GM12878 (cell line): ENCODE measurements at regions not wholly inside any gene's neighbourhood (a gene's known extent, or its start where the extent isn't known, plus 50 kb on each side); places are given as distances from the start of the nearest gene placed in this dataset.

Experiments used
- ATAC-seq: fragments of 200-7000 bp; cut with Tn5 transposase; 3 replicates; pipeline ENCODE4 v1.9.1; 2020; ENCODE audit warnings: mild to moderate bottlenecking, moderate library complexity
- BruUV-seq: library from RNA; stranded (reverse); fragments of 400-500 nt; replicated peaks from 2 replicates; lab custom pipeline; 2021; lab: Mats Ljungman, UMichigan
- CTCF ChIA-PET: fragments of 300-600 bp; sonication (Branson Sonifier 250); formaldehyde crosslinking; extraction: SDS; loops from one replicate; lab custom pipeline; 2021; ENCODE audit warnings: inconsistent platforms; lab: Yijun Ruan, JAX
- POLR2A ChIA-PET: fragments of 350-600 bp; formaldehyde crosslinking; extraction: SDS; loops from one replicate; lab custom pipeline; 2021; ENCODE audit warnings: inconsistent platforms; lab: Charles Lee
- RAD21 ChIA-PET: fragments of 300-600 bp; sonication (Branson Sonifier 250); formaldehyde crosslinking; loops from one replicate; lab custom pipeline; 2023; ENCODE audit warnings: antibody characterized with exemption; ENCODE audit not compliant: unreplicated experiment; lab: Charles Lee
- SMC1A ChIA-PET: fragments of 300-600 bp; sonication (Branson Sonifier 250); formaldehyde crosslinking; loops from one replicate; lab custom pipeline; 2023; ENCODE audit not compliant: unreplicated experiment, uncharacterized antibody; lab: Charles Lee
- DNase-seq: peaks from one replicate; pipeline ENCODE4 v3.0.0-alpha.2; 2011; ENCODE audit warnings: low read depth, low spot score
- FAIRE-seq: peaks from 3 replicates; lab custom pipeline; 2011; peaks lifted over from hg19 to GRCh38; lab: Jason Lieb, UNC
- H2AFZ ChIP-seq: 2 replicates; pipeline ENCODE4 v1.6.0; 2011; ENCODE audit warnings: low read depth, low read length, control low read depth; ENCODE audit not compliant: control insufficient read depth
- H3K27ac ChIP-seq: 2 replicates; pipeline ENCODE4 v1.5.1; 2011; ENCODE audit warnings: control low read depth; ENCODE audit not compliant: control insufficient read depth, insufficient read depth
- H3K27me3 ChIP-seq, 2 experiments: replicated peaks in 1 of 2; 2 replicates each; pipeline versions ENCODE4 v1.6.0 to v1.6.1; 2011; ENCODE audit warnings: low read length in 1 of 2; ENCODE audit not compliant: control insufficient read depth in 2 of 2, insufficient read depth in 2 of 2
- H3K36me3 ChIP-seq, 2 experiments: 2 replicates each; pipeline ENCODE4 v1.5.1; 2011; ENCODE audit warnings: low read length in 1 of 2; ENCODE audit not compliant: control insufficient read depth in 2 of 2, insufficient read depth in 2 of 2
- H3K4me1 ChIP-seq: 2 replicates; pipeline ENCODE4 v1.6.1; 2011; ENCODE audit warnings: mild to moderate bottlenecking, low read length, moderate library complexity, mixed read lengths; ENCODE audit not compliant: control insufficient read depth, insufficient read depth
- H3K4me2 ChIP-seq: 2 replicates; pipeline ENCODE4 v1.6.0; 2011; ENCODE audit warnings: control low read depth; ENCODE audit not compliant: control insufficient read depth, insufficient read depth
- H3K4me3 ChIP-seq: fragments of 200-600 bp; sonication (generic); 2 replicates; pipeline ENCODE4 v1.5.1; 2016
- H3K79me2 ChIP-seq: 2 replicates; pipeline ENCODE4 v1.6.0; 2011; ENCODE audit warnings: low read length; ENCODE audit not compliant: control insufficient read depth, insufficient read depth
- H3K9ac ChIP-seq: 2 replicates; pipeline ENCODE4 v1.8.0; 2011; ENCODE audit warnings: low read length, control low read depth, mixed read lengths; ENCODE audit not compliant: control insufficient read depth, insufficient read depth
- H3K9me3 ChIP-seq: replicated peaks from 3 replicates; pipeline ENCODE4 v1.5.1; 2011; ENCODE audit warnings: mild to moderate bottlenecking, low read length; ENCODE audit not compliant: control insufficient read depth, insufficient read depth
- H4K20me1 ChIP-seq: 2 replicates; pipeline ENCODE4 v1.6.0; 2011; ENCODE audit not compliant: control insufficient read depth, insufficient read depth
- BRCA1 ChIP-seq: IDR thresholded peaks from 2 replicates; pipeline ENCODE4 v1.6.1; 2011; ENCODE audit warnings: low read depth, low read length, improper control_type of control experiment
- CBFB ChIP-seq: IDR thresholded peaks from 2 replicates; pipeline ENCODE4 v1.6.1; 2016; ENCODE audit warnings: antibody characterized with exemption, low read depth
- CREB1 ChIP-seq: IDR thresholded peaks from 2 replicates; pipeline ENCODE4 v1.6.1; 2012; ENCODE audit warnings: low read depth, mild to moderate bottlenecking, inconsistent platforms
- IRF4 ChIP-seq: IDR thresholded peaks from 2 replicates; pipeline ENCODE4 v1.6.1; 2011; ENCODE audit warnings: low read depth, low read length
- JUND ChIP-seq: IDR thresholded peaks from 2 replicates; pipeline ENCODE4 v1.6.1; 2012; ENCODE audit warnings: low read depth, mild to moderate bottlenecking, low read length, improper control_type of control experiment, moderate library complexity
- MEF2A ChIP-seq: IDR thresholded peaks from 2 replicates; pipeline ENCODE4 v1.6.1; 2011; ENCODE audit warnings: low read depth, mild to moderate bottlenecking, low read length, moderate library complexity; ENCODE audit not compliant: insufficient read depth
- MTA3 ChIP-seq: IDR thresholded peaks from 2 replicates; pipeline ENCODE4 v1.6.1; 2012; ENCODE audit warnings: low read length, inconsistent platforms, borderline replicate concordance
- MXI1 ChIP-seq: fragments of 150-350 bp; IDR thresholded peaks from 2 replicates; pipeline ENCODE4 v1.6.1; 2011; ENCODE audit warnings: low read depth, mild to moderate bottlenecking, inconsistent platforms, low read length, improper control_type of control experiment
- NFYB ChIP-seq: IDR thresholded peaks from 2 replicates; pipeline ENCODE4 v1.6.1; 2011; ENCODE audit warnings: low read depth, mild to moderate bottlenecking, low read length, improper control_type of control experiment, moderate library complexity; ENCODE audit not compliant: insufficient read depth
- RELB ChIP-seq: fragments of 450-650 bp; IDR thresholded peaks from 2 replicates; pipeline ENCODE4 v1.6.1; 2017; ENCODE audit warnings: low read depth, mild to moderate bottlenecking, moderate library complexity
- SMAD5 ChIP-seq: IDR thresholded peaks from 2 replicates; pipeline ENCODE4 v1.6.1; 2016; ENCODE audit warnings: antibody characterized with exemption, low read depth
- SPI1 ChIP-seq: IDR thresholded peaks from 2 replicates; pipeline ENCODE4 v1.6.1; 2011; ENCODE audit warnings: low read depth, mild to moderate bottlenecking, low read length, moderate library complexity, borderline replicate concordance; ENCODE audit not compliant: insufficient read depth
- SREBF2 ChIP-seq: IDR thresholded peaks from 2 replicates; pipeline ENCODE4 v1.6.1; 2012; ENCODE audit warnings: mild to moderate bottlenecking, low read length
- TARDBP ChIP-seq: IDR thresholded peaks from 2 replicates; pipeline ENCODE4 v1.6.1; 2016; ENCODE audit warnings: borderline replicate concordance
- ZBED1 ChIP-seq: IDR thresholded peaks from 2 replicates; pipeline ENCODE4 v1.6.1; 2016; ENCODE audit warnings: borderline replicate concordance
- ZNF384 ChIP-seq: IDR thresholded peaks from 2 replicates; pipeline ENCODE4 v1.6.1; 2012; ENCODE audit warnings: low read depth, mild to moderate bottlenecking, low read length, improper control_type of control experiment, borderline replicate concordance
- ZZZ3 ChIP-seq: IDR thresholded peaks from 2 replicates; pipeline ENCODE4 v1.6.1; 2011; ENCODE audit warnings: low read depth; ENCODE audit not compliant: control insufficient read depth, insufficient read length
- WGBS: methylation state at CpG from one replicate; pipeline ENCODE4 v1.1.6; 2016; ENCODE audit warnings: low lambda C conversion rate; ENCODE audit not compliant: insufficient replicate concordance, insufficient coverage; ENCODE audit errors: missing lambda C conversion rate; 5-methylcytosine and 5-hydroxymethylcytosine counted together
- in situ Hi-C: fragments of 300-500 bp; cut with MboI; formaldehyde crosslinking; loops from 9 replicates; pipeline ENCODE4 v1.14.3; 2018; ENCODE audit warnings: mixed read lengths
- intact Hi-C: fragments of 100-400 bp; cut with micrococcal nuclease; formaldehyde crosslinking; loops from one replicate; pipeline ENCODE4 v1.14.2; 2022; ENCODE audit not compliant: unreplicated experiment

DNA sequence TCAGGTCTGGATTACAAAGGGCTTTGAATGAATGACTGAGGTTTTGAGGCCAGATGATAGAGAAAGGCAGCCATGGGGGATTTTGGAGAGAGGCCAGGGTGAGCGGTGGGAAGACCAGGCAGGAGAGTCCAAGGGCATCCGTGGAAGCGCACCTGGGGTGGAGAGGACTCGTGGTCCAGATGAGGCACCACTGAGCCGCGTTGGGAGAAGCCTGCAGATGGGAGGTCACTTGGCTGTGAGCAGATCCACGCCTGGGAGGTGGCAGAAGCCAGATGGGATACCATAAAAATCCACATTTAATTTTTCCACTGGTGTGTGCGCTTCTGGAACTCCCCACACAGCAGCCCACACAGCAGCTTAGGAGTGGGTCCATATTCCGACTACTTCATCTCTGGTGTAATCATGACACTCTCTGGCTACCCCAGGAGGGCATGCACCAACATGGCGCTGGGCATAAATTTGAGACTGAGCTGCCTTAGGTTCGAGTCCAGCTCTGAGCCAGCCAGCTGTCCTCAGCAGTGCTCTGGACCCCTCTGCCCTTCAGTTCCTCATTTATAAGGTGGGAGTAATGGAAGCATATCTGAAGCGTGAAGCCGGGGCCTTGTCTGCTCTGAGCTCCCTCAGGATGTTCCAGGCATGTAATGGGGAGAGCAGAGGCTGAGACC lies 90.2 kb upstream of the FAM20C start:
- H3K4me1 ChIP-seq: no peaks in the 10 kb centered on the region
- H3K36me3 ChIP-seq: no peaks in the 10 kb centered on the region
- DNase-seq: no peak
- no peak overlapping the region for H3K27ac ChIP-seq
- intact Hi-C loops: no loop called here
- no peak for ATAC-seq
- SMC1A ChIA-PET: no interaction called here
- no peaks in the 10 kb centered on the region for H3K79me2 ChIP-seq
- no peak overlapping the region for H2AFZ ChIP-seq
- H4K20me1 ChIP-seq: no peaks in the 10 kb centered on the region
- WGBS: 40% methylated on average over 12 of the region's 13 CpGs
- no peak for FAIRE-seq
- CTCF ChIA-PET: no interaction called here
- TF ChIP-seq BRCA1 (no peak), MTA3 (no peak), CBFB (no peak), ZNF384 (no peak), CREB1 (no peak), TARDBP (no peak), ZZZ3 (no peak), NFYB (no peak), IRF4 (no peak), JUND (no peak), RELB (no peak), MEF2A (no peak), SREBF2 (no peak), SPI1 (no peak), SMAD5 (no peak), ZBED1 (no peak), MXI1 (no peak)
- no peaks in the 10 kb centered on the region for H3K27me3 ChIP-seq
- H3K9ac ChIP-seq: no peak overlapping the region
- no peak overlapping the region for H3K4me2 ChIP-seq
- no peaks in the 10 kb centered on the region for H3K9me3 ChIP-seq
- RAD21 ChIA-PET: no interaction called here
- POLR2A ChIA-PET: no interaction called here
- H3K4me3 ChIP-seq: no peak overlapping the region
- no TSS peak for BruUV-seq
- in situ Hi-C loops: no loop called here
